ENCODE measurements at regions not wholly inside any gene's neighbourhood (a gene's known extent, or its start where the extent isn't known, plus 50 kb on each side); places are given as distances from the start of the nearest gene placed in this dataset.

DNA sequence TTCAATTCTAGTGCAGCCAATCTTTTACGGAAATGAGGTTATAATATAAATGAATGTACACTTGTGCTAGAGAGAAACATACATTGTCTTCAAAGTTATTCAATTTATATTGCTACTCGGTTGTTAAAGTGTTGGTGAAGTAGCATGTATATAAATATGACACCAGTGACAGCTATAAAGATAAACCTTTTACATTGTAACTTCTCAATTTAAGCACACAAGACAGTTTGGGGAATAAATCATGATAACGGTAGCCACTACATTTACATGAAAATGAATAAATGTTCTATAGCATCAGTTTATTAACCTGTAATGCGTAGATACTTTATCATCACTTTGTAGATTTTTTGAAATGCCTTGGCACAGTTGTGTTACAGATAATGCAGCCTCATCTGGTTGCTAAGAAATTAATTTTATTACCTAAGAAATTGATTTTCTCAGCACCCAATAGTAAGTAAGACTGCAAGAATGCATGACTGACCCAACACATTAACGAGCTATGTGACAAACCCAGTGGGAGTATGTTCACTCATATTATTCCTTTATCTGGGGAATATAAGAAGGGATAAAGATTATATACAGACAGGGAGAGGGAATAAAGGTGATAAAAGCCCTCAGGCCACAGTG, 283.9 kb upstream of the NPVF start:
- no peaks in the 10 kb centered on the region for H3K36me3 ChIP-seq (replicated peaks; ENCODE audit: low read depth, low read length)
- H3K27me3 ChIP-seq (ENCODE audit: low read depth, low read length), result no peaks in the 10 kb centered on the region; the same call in 1 of the 2 replicates
- H2AFZ ChIP-seq (ENCODE audit: low read depth, low read length), result no peak overlapping the region
- H3K4me2 ChIP-seq (ENCODE audit: low read length), result no peak overlapping the region
- no peaks in the 10 kb centered on the region for H3K9me3 ChIP-seq (ENCODE audit: insufficient read depth, low read length)
- no peaks in the 10 kb centered on the region for H3K79me2 ChIP-seq (ENCODE audit: low read length)
- H4K20me1 ChIP-seq (ENCODE audit: insufficient read depth, low read length), result no peaks in the 10 kb centered on the region
- H3K4me3 ChIP-seq (ENCODE audit: low read length), result no peak overlapping the region
- H3K27ac ChIP-seq (ENCODE audit: low read length), result no peak overlapping the region
- TF ChIP-seq, protein P1, sequence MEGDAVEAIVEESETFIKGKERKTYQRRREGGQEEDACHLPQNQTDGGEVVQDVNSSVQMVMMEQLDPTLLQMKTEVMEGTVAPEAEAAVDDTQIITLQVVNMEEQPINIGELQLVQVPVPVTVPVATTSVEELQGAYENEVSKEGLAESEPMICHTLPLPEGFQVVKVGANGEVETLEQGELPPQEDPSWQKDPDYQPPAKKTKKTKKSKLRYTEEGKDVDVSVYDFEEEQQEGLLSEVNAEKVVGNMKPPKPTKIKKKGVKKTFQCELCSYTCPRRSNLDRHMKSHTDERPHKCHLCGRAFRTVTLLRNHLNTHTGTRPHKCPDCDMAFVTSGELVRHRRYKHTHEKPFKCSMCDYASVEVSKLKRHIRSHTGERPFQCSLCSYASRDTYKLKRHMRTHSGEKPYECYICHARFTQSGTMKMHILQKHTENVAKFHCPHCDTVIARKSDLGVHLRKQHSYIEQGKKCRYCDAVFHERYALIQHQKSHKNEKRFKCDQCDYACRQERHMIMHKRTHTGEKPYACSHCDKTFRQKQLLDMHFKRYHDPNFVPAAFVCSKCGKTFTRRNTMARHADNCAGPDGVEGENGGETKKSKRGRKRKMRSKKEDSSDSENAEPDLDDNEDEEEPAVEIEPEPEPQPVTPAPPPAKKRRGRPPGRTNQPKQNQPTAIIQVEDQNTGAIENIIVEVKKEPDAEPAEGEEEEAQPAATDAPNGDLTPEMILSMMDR (IDR thresholded peaks at IDR 0.05; ENCODE audit: low read depth, low read length), result no peak
- TF ChIP-seq EZH2phosphoT487 (IDR thresholded peaks at IDR 0.05; ENCODE audit: low read depth), result no peak
- H3K4me1 ChIP-seq (ENCODE audit: low read length), result no peaks in the 10 kb centered on the region
- no peak overlapping the region for H3K9ac ChIP-seq (ENCODE audit: low read length)

DNA sequence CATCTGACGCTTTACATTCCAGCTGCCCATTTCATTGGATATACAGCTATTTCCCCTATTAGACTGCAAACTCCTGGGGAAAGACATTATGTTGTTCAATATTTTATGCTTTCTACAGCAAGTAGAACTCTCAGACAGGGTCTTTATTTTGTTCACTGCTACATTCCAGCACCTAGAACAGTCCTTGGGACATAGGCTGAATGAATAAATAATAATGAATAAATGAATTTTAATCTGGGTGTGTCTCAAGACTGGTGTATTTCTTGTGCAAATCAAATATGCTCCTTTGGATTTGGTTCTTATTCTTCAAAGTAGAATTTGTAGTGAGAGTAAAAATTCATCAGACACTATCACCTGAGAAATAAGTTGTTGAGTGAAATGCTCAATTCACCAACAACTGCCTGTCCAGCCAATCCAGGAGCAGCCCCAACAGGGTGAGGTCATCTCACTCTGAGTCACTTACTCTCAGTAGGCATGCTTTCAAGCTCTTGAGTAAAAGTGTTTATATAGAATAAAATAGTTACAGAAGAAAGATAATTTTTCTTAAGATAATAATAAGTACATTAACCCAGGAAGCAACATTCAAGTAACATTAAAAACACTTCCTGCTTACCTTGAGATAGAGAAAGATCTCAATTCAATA, 287.5 kb upstream of the NPVF start:
- Histone ChIP-seq H3K27ac (ENCODE audit: low read length) (no peak overlapping the region), H2AFZ (ENCODE audit: low read depth, low read length) (no peak overlapping the region), H3K79me2 (ENCODE audit: low read length) (no peaks in the 10 kb centered on the region), H3K9ac (ENCODE audit: low read length) (no peak overlapping the region), H3K4me1 (ENCODE audit: low read length) (no peaks in the 10 kb centered on the region), H3K4me2 (ENCODE audit: low read length) (no peak overlapping the region), H3K36me3 (replicated peaks; ENCODE audit: low read depth, low read length) (no peaks in the 10 kb centered on the region), H4K20me1 (ENCODE audit: insufficient read depth, low read length) (no peaks in the 10 kb centered on the region), H3K27me3 (ENCODE audit: low read depth, low read length) (no peaks in the 10 kb centered on the region), H3K9me3 (ENCODE audit: insufficient read depth, low read length) (no peaks in the 10 kb centered on the region), H3K4me3 (ENCODE audit: low read length) (no peak overlapping the region)
- TF ChIP-seq, protein P1 (IDR thresholded peaks at IDR 0.05; ENCODE audit: low read depth, low read length), result no peak
- no peak for TF ChIP-seq EZH2phosphoT487 (IDR thresholded peaks at IDR 0.05; ENCODE audit: low read depth)

DNA sequence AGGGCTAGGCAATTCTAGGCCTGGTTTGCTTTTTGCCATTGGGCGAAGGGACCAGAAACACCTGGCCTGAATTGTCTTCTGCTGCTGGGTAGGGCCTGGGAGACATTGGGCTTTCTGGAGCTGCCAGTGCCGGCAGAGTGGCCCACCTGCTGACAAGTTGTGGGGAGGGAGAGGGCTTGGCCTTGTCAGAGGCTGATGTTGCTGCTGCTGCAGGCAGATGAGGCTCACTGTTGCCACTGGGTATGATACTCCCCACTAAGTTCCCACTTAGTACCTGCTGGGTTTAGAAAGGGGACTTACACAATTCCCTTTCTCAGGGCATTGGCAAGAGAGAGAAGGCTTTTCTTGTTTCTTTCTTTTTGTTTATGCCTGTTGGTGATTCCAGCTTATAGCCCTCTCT, 289.6 kb upstream of the NPVF start:
- no peak overlapping the region for H3K27ac ChIP-seq (ENCODE audit: low read length)
- no peak overlapping the region for H3K4me2 ChIP-seq (ENCODE audit: low read length)
- no peaks in the 10 kb centered on the region for H3K36me3 ChIP-seq (replicated peaks; ENCODE audit: low read depth, low read length)
- no peaks in the 10 kb centered on the region for H3K79me2 ChIP-seq (ENCODE audit: low read length)
- no peaks in the 10 kb centered on the region for H3K9me3 ChIP-seq (ENCODE audit: insufficient read depth, low read length)
- no peaks in the 10 kb centered on the region for H3K27me3 ChIP-seq (ENCODE audit: low read depth, low read length)
- H3K4me3 ChIP-seq (ENCODE audit: low read length), result no peak overlapping the region
- TF ChIP-seq EZH2phosphoT487 (IDR thresholded peaks at IDR 0.05; ENCODE audit: low read depth), result no peak
- TF ChIP-seq, protein P1 (IDR thresholded peaks at IDR 0.05; ENCODE audit: low read depth, low read length), result no peak
- no peak overlapping the region for H3K9ac ChIP-seq (ENCODE audit: low read length)
- no peak overlapping the region for H2AFZ ChIP-seq (ENCODE audit: low read depth, low read length)
- no peaks in the 10 kb centered on the region for H4K20me1 ChIP-seq (ENCODE audit: insufficient read depth, low read length)
- no peaks in the 10 kb centered on the region for H3K4me1 ChIP-seq (ENCODE audit: low read length)

DNA sequence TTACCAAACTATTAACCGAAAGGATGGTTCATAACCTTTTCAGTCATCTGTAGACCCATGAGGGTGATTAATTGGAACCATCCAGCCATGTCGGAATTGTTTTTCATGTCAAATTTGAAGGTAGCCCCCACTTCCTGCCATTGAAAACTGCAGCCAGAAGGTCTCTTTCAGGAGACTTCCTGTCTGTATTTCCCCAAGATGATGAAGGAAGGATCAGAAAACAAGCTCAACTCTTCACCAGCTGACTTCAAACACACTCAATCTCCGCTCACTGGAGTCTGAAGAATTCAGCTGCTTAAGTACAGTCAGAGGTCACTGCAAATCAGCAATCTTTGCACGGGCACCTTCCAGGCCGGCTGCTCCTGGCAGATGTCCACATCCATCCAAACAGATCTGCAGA, 291.7 kb upstream of the NPVF start:
- H3K4me1 ChIP-seq (ENCODE audit: low read length), result no peaks in the 10 kb centered on the region
- TF ChIP-seq, protein P1 (IDR thresholded peaks at IDR 0.05; ENCODE audit: low read depth, low read length), result no peak
- no peak for TF ChIP-seq EZH2phosphoT487 (IDR thresholded peaks at IDR 0.05; ENCODE audit: low read depth)
- H3K4me3 ChIP-seq (ENCODE audit: low read length), result no peak overlapping the region
- no peak overlapping the region for H3K4me2 ChIP-seq (ENCODE audit: low read length)
- no peaks in the 10 kb centered on the region for H4K20me1 ChIP-seq (ENCODE audit: insufficient read depth, low read length)
- H3K9ac ChIP-seq (ENCODE audit: low read length), result no peak overlapping the region
- no peaks in the 10 kb centered on the region for H3K79me2 ChIP-seq (ENCODE audit: low read length)
- H3K27ac ChIP-seq (ENCODE audit: low read length), result no peak overlapping the region
- H3K36me3 ChIP-seq (replicated peaks; ENCODE audit: low read depth, low read length), result no peaks in the 10 kb centered on the region
- H2AFZ ChIP-seq (ENCODE audit: low read depth, low read length), result no peak overlapping the region
- H3K27me3 ChIP-seq (ENCODE audit: low read depth, low read length), result no peaks in the 10 kb centered on the region
- H3K9me3 ChIP-seq (ENCODE audit: insufficient read depth, low read length), result no peaks in the 10 kb centered on the region

Measured in OCI-LY3 (cell line).